Limb (tissue), 2 donors: ENCODE measurements at regions not wholly inside any gene's neighbourhood (a gene's known extent, or its start where the extent isn't known, plus 50 kb on each side); places are given as distances from the start of the nearest gene placed in this dataset.

ENCODE experiments used
- DNase-seq, 2 donors: peaks; one replicate each; pipeline ENCODE4 v3.0.0-alpha.2; 2016; ENCODE audit errors: extremely low spot score in 2 of 2

GRCh38 chr7:4612237-4612636 lies 69.9 kb upstream of the FOXK1 start:
- DNase-seq = no peak

GRCh38 chr7:4612939-4613841 lies 68.9 kb upstream of the FOXK1 start:
- no peak for DNase-seq

- DNase-seq = peak; percentile 32 to 34
Observed at GRCh38 chr7:4613846-4614548, 68.1 kb upstream of the FOXK1 start.

GRCh38 chr7:4616116-4616515 lies 66.0 kb upstream of the FOXK1 start:
- DNase-seq = no peak

- no peak for DNase-seq
Observed at GRCh38 chr7:4621396-4621795, 60.7 kb upstream of the FOXK1 start.

- no peak for DNase-seq
Observed at GRCh38 chr7:4626318-4626845, 55.7 kb upstream of the FOXK1 start.

- DNase-seq = no peak
Observed at GRCh38 chr7:4629287-4629895, 52.7 kb upstream of the FOXK1 start.

- peak; percentile 75 to 80 for DNase-seq
Observed at GRCh38 chr7:4631380-4632179, 50.5 kb upstream of the FOXK1 start.
